HAP-1 (cell line): ENCODE measurements at regions not wholly inside any gene's neighbourhood (a gene's known extent, or its start where the extent isn't known, plus 50 kb on each side); places are given as distances from the start of the nearest gene placed in this dataset.
A peak's percentile ranks its signal among the peaks of the same experiment; 100 is the strongest.

Experiments
- DNase-seq, 2 experiments: peaks; one replicate each; pipeline ENCODE4 v3.0.0-alpha.2; 2016 to 2020; ENCODE audit warnings: low spot score in 2 of 2
- H3K27me3 ChIP-seq: fragments of 250-450 bp; sonication (Bioruptor Pico); 2 replicates; pipeline ENCODE4 v1.5.1; 2020; ENCODE audit warnings: low read depth, mild to moderate bottlenecking, moderate library complexity
- H3K36me3 ChIP-seq: fragments of 250-450 bp; sonication (Bioruptor Pico); replicated peaks from 2 replicates; pipeline ENCODE4 v1.5.1; 2020; ENCODE audit warnings: mild to moderate bottlenecking
- H3K4me1 ChIP-seq: fragments of 250-450 bp; sonication (Bioruptor Pico); 2 replicates; pipeline ENCODE4 v1.5.1; 2020; ENCODE audit warnings: mild to moderate bottlenecking
- H3K4me3 ChIP-seq: fragments of 250-450 bp; sonication (Bioruptor Pico); 2 replicates; pipeline ENCODE4 v1.5.1; 2020; ENCODE audit warnings: mild to moderate bottlenecking, moderate library complexity
- H3K9me3 ChIP-seq: fragments of 250-450 bp; sonication (Bioruptor Pico); 2 replicates; pipeline ENCODE4 v1.5.1; 2020; ENCODE audit warnings: mild to moderate bottlenecking, moderate library complexity
- in situ Hi-C: fragments of 300-500 bp; cut with MboI; formaldehyde crosslinking; loops from 3 replicates; pipeline ENCODE4 v1.14.3; 2020; ENCODE audit warnings: low sequenced_read_pairs, inconsistent platforms, mixed read lengths

GRCh38 chr5:91528831-91529230, 145.7 kb upstream of the ARRDC3 start:
- Histone ChIP-seq H3K36me3 (no peaks in the 10 kb centered on the region), H3K9me3 (no peaks in the 10 kb centered on the region), H3K4me1 (peaks cover 2% of the 10 kb centered on the region; the same call in 1 of the 2 replicates), H3K27me3 (no peaks in the 10 kb centered on the region), H3K4me3 (no peak overlapping the region)
- in situ Hi-C loops, result no loop called here
- no peak for DNase-seq

GRCh38 chr5:91521785-91522184, 138.7 kb upstream of the ARRDC3 start:
- no peaks in the 10 kb centered on the region for H3K36me3 ChIP-seq
- no peak for DNase-seq
- H3K4me3 ChIP-seq, result no peak overlapping the region
- no peaks in the 10 kb centered on the region for H3K4me1 ChIP-seq
- no peaks in the 10 kb centered on the region for H3K9me3 ChIP-seq
- no peaks in the 10 kb centered on the region for H3K27me3 ChIP-seq
- in situ Hi-C loops, result no loop called here

GRCh38 chr5:91521334-91521733, 138.2 kb upstream of the ARRDC3 start:
- no peak for DNase-seq
- H3K4me3 ChIP-seq, result no peak overlapping the region
- no peaks in the 10 kb centered on the region for H3K4me1 ChIP-seq
- H3K36me3 ChIP-seq, result no peaks in the 10 kb centered on the region
- in situ Hi-C loops, result no loop called here
- no peaks in the 10 kb centered on the region for H3K27me3 ChIP-seq
- no peaks in the 10 kb centered on the region for H3K9me3 ChIP-seq

GRCh38 chr5:91514400-91514799, 131.3 kb upstream of the ARRDC3 start:
- Histone ChIP-seq H3K27me3 (no peaks in the 10 kb centered on the region), H3K4me3 (no peak overlapping the region), H3K4me1 (no peaks in the 10 kb centered on the region), H3K36me3 (no peaks in the 10 kb centered on the region), H3K9me3 (no peaks in the 10 kb centered on the region)
- in situ Hi-C loops, result no loop called here
- DNase-seq, result no peak

- Histone ChIP-seq H3K27me3 (no peaks in the 10 kb centered on the region; the same call in 1 of the 2 replicates), H3K4me3 (no peak overlapping the region), H3K4me1 (no peaks in the 10 kb centered on the region), H3K9me3 (no peaks in the 10 kb centered on the region), H3K36me3 (no peaks in the 10 kb centered on the region)
- no peak for DNase-seq
- in situ Hi-C loops, result no loop called here
These were observed 120.2 kb upstream of the ARRDC3 start for GRCh38 chr5:91503321-91503720.

- H3K4me1 ChIP-seq, result no peaks in the 10 kb centered on the region
- DNase-seq, result no peak
- no peak overlapping the region for H3K4me3 ChIP-seq
- H3K9me3 ChIP-seq, result no peaks in the 10 kb centered on the region
- in situ Hi-C loops, result no loop called here
- no peaks in the 10 kb centered on the region for H3K36me3 ChIP-seq
- no peaks in the 10 kb centered on the region; the same call in 1 of the 2 replicates for H3K27me3 ChIP-seq
These were observed 117.6 kb upstream of the ARRDC3 start for GRCh38 chr5:91500758-91501157.

GRCh38 chr5:91499943-91500531, 116.9 kb upstream of the ARRDC3 start:
- Histone ChIP-seq H3K36me3 (no peaks in the 10 kb centered on the region), H3K9me3 (no peaks in the 10 kb centered on the region), H3K4me1 (no peaks in the 10 kb centered on the region), H3K27me3 (no peaks in the 10 kb centered on the region; the same call in 1 of the 2 replicates), H3K4me3 (no peak overlapping the region)
- peak in 1 of 2 experiments; percentile 52 for DNase-seq
- in situ Hi-C loops, result no loop called here

- no peak overlapping the region for H3K4me3 ChIP-seq
- peaks cover 7% of the 10 kb centered on the region for H3K27me3 ChIP-seq
- no peaks in the 10 kb centered on the region for H3K4me1 ChIP-seq
- no peak for DNase-seq
- in situ Hi-C loops, result no loop called here
- H3K36me3 ChIP-seq, result no peaks in the 10 kb centered on the region
- no peaks in the 10 kb centered on the region for H3K9me3 ChIP-seq
These were observed 112.6 kb upstream of the ARRDC3 start for GRCh38 chr5:91495699-91496098.

GRCh38 chr5:91494447-91494996, 111.4 kb upstream of the ARRDC3 start:
- Histone ChIP-seq H3K9me3 (no peaks in the 10 kb centered on the region), H3K27me3 (peaks cover 7% of the 10 kb centered on the region), H3K4me3 (no peak overlapping the region), H3K4me1 (no peaks in the 10 kb centered on the region), H3K36me3 (no peaks in the 10 kb centered on the region)
- in situ Hi-C loops, result no loop called here
- DNase-seq, result no peak

GRCh38 chr5:91493086-91493485, 110.0 kb upstream of the ARRDC3 start:
- peaks cover 7% of the 10 kb centered on the region for H3K27me3 ChIP-seq
- no peaks in the 10 kb centered on the region for H3K36me3 ChIP-seq
- no peaks in the 10 kb centered on the region for H3K9me3 ChIP-seq
- no peak for DNase-seq
- H3K4me3 ChIP-seq, result no peak overlapping the region
- in situ Hi-C loops, result no loop called here
- H3K4me1 ChIP-seq, result no peaks in the 10 kb centered on the region

- Histone ChIP-seq H3K36me3 (no peaks in the 10 kb centered on the region), H3K27me3 (peaks cover 7% of the 10 kb centered on the region), H3K4me3 (no peak overlapping the region), H3K4me1 (peaks cover 4% of the 10 kb centered on the region; the same call in 1 of the 2 replicates), H3K9me3 (no peaks in the 10 kb centered on the region)
- in situ Hi-C loops, result no loop called here
- DNase-seq, result no peak
These were observed 108.1 kb upstream of the ARRDC3 start for GRCh38 chr5:91491229-91491628.

- no peak for DNase-seq
- Histone ChIP-seq H3K36me3 (no peaks in the 10 kb centered on the region), H3K9me3 (no peaks in the 10 kb centered on the region), H3K4me3 (no peak overlapping the region), H3K4me1 (peaks cover 4% of the 10 kb centered on the region; the same call in 1 of the 2 replicates), H3K27me3 (peaks cover 7% of the 10 kb centered on the region)
- in situ Hi-C loops, result no loop called here
These were observed 107.2 kb upstream of the ARRDC3 start for GRCh38 chr5:91490316-91490715.

GRCh38 chr5:91487420-91487819, 104.3 kb upstream of the ARRDC3 start:
- no peak overlapping the region for H3K4me3 ChIP-seq
- DNase-seq, result peak; percentile 21 to 48
- in situ Hi-C loops, result no loop called here
- peaks cover 3% of the 10 kb centered on the region; the same call in 1 of the 2 replicates for H3K27me3 ChIP-seq
- peaks cover 4% of the 10 kb centered on the region; the same call in 1 of the 2 replicates for H3K4me1 ChIP-seq
- no peaks in the 10 kb centered on the region for H3K36me3 ChIP-seq
- no peaks in the 10 kb centered on the region for H3K9me3 ChIP-seq

GRCh38 chr5:91486638-91487037, 103.5 kb upstream of the ARRDC3 start:
- no peak overlapping the region for H3K4me3 ChIP-seq
- peaks cover 3% of the 10 kb centered on the region; the same call in 1 of the 2 replicates for H3K27me3 ChIP-seq
- no peaks in the 10 kb centered on the region for H3K36me3 ChIP-seq
- in situ Hi-C loops, result no loop called here
- no peak for DNase-seq
- H3K9me3 ChIP-seq, result no peaks in the 10 kb centered on the region
- H3K4me1 ChIP-seq, result peaks cover 4% of the 10 kb centered on the region; the same call in 1 of the 2 replicates
